GM23338 (cell line): ENCODE measurements at regions not wholly inside any gene's neighbourhood (a gene's known extent, or its start where the extent isn't known, plus 50 kb on each side); places are given as distances from the start of the nearest gene placed in this dataset.

Source experiments
- ATAC-seq: fragments of 200-7000 bp; cut with Tn5 transposase; 3 replicates; pipeline ENCODE4 v1.9.1; 2020
- DNase-seq: peaks from one replicate; pipeline ENCODE4 v3.0.0-alpha.2; 2015; ENCODE audit warnings: low spot score
- H2AFZ ChIP-seq: fragments of 200-600 bp; sonication (generic); 2 replicates; pipeline ENCODE4 v1.8.0; 2016; ENCODE audit warnings: antibody characterized with exemption, mild to moderate bottlenecking, moderate library complexity
- H3F3A ChIP-seq: fragments of 200-600 bp; sonication (generic); replicated peaks from 2 replicates; pipeline ENCODE4 v1.8.0; 2017; ENCODE audit warnings: antibody characterized with exemption, mixed run types, low read depth
- H3K27ac ChIP-seq: fragments of 200-600 bp; sonication (generic); 2 replicates; pipeline ENCODE4 v1.6.1; 2016; ENCODE audit warnings: low read depth
- H3K27me3 ChIP-seq: fragments of 200-600 bp; sonication (generic); 2 replicates; pipeline ENCODE4 v1.8.0; 2016; ENCODE audit warnings: mild to moderate bottlenecking, mixed run types, moderate library complexity; ENCODE audit not compliant: insufficient read depth
- H3K36me3 ChIP-seq: fragments of 200-600 bp; sonication (generic); 2 replicates; pipeline ENCODE4 v1.8.0; 2016; ENCODE audit warnings: mild to moderate bottlenecking; ENCODE audit not compliant: insufficient read depth
- H3K4me1 ChIP-seq: fragments of 200-600 bp; sonication (generic); 2 replicates; pipeline ENCODE4 v1.8.0; 2016; ENCODE audit warnings: mild to moderate bottlenecking, moderate library complexity; ENCODE audit not compliant: insufficient read depth
- H3K4me2 ChIP-seq: fragments of 200-600 bp; sonication (generic); 2 replicates; pipeline ENCODE4 v1.7.1; 2017; ENCODE audit warnings: mixed run types
- H3K4me3 ChIP-seq: fragments of 200-600 bp; sonication (generic); 2 replicates; pipeline ENCODE4 v1.6.1; 2016; ENCODE audit warnings: mixed run types
- H3K79me2 ChIP-seq: fragments of 200-600 bp; sonication (generic); replicated peaks from 2 replicates; pipeline ENCODE4 v1.8.0; 2017; ENCODE audit warnings: mild to moderate bottlenecking; ENCODE audit not compliant: insufficient read depth
- H3K9me2 ChIP-seq: fragments of 200-600 bp; sonication (generic); 2 replicates; pipeline ENCODE4 v1.8.0; 2017; ENCODE audit not compliant: insufficient read depth
- H4K20me1 ChIP-seq: fragments of 200-600 bp; sonication (generic); replicated peaks from 2 replicates; pipeline ENCODE4 v1.8.0; 2017; ENCODE audit warnings: mild to moderate bottlenecking; ENCODE audit not compliant: insufficient read depth
- H3K27ac Mint-ChIP-seq: 2 replicates; pipeline ENCODE4 v1.8.0; 2020; ENCODE audit warnings: inconsistent platforms, mild to moderate bottlenecking, moderate library complexity, mixed read lengths
- H3K27me3 Mint-ChIP-seq: 3 replicates; pipeline ENCODE4 v1.8.0; 2022; ENCODE audit warnings: low read depth, mild to moderate bottlenecking, moderate library complexity, mixed read lengths, inconsistent platforms; ENCODE audit not compliant: insufficient read depth, poor library complexity
- H3K36me3 Mint-ChIP-seq: 3 replicates; pipeline ENCODE4 v1.8.0; 2021; ENCODE audit warnings: low read depth, mild to moderate bottlenecking, inconsistent platforms, moderate library complexity, mixed read lengths
- H3K4me1 Mint-ChIP-seq: 3 replicates; pipeline ENCODE4 v1.8.0; 2020; ENCODE audit warnings: mild to moderate bottlenecking, inconsistent platforms, mixed read lengths
- H3K4me3 Mint-ChIP-seq: 3 replicates; pipeline ENCODE4 v1.8.0; 2021; ENCODE audit warnings: moderate library complexity, mild to moderate bottlenecking, inconsistent platforms, mixed read lengths
- H3K9me3 Mint-ChIP-seq: 3 replicates; pipeline ENCODE4 v1.8.0; 2020; ENCODE audit warnings: moderate library complexity, mild to moderate bottlenecking, inconsistent platforms, mixed read lengths
- CREB1 ChIP-seq: fragments of 250-450 bp; sonication (Bioruptor Pico); IDR thresholded peaks from 2 replicates; pipeline ENCODE4 v1.5.0; 2020; ENCODE audit warnings: low read depth, mild to moderate bottlenecking, moderate library complexity
- CTCF ChIP-seq, 2 experiments: fragments of 200-600 bp in 1 of 2; sonication (generic) in 1 of 2; conservative IDR thresholded peaks; 2 replicates each; pipeline versions ENCODE4 v1.5.1 to v1.6.1; 2016 to 2017; ENCODE audit warnings: antibody characterized with exemption in 2 of 2, low read depth in 2 of 2, mild to moderate bottlenecking in 2 of 2, moderate library complexity in 1 of 2
- ETS1 ChIP-seq: IDR thresholded peaks from 2 replicates; pipeline ENCODE4 v1.6.1; 2016; ENCODE audit warnings: antibody characterized with exemption
- EZH2 ChIP-seq: fragments of 200-600 bp; sonication (generic); IDR thresholded peaks from one replicate; pipeline ENCODE4 v1.8.0; 2017; ENCODE audit warnings: antibody characterized with exemption, mild to moderate bottlenecking, low read depth; ENCODE audit not compliant: unreplicated experiment
- EZH2phosphoT487 ChIP-seq: fragments of 200-600 bp; sonication (generic); IDR thresholded peaks from one replicate; pipeline ENCODE4 v1.8.1; 2018; ENCODE audit warnings: antibody characterized with exemption; ENCODE audit not compliant: unreplicated experiment
- JUNB ChIP-seq: IDR thresholded peaks from one replicate; pipeline ENCODE4 v1.6.1; 2016; ENCODE audit warnings: antibody characterized with exemption; ENCODE audit not compliant: unreplicated experiment
- NANOG ChIP-seq: IDR thresholded peaks from 2 replicates; pipeline ENCODE4 v1.6.1; 2016; ENCODE audit warnings: antibody characterized with exemption, borderline replicate concordance
- POLR2AphosphoS5 ChIP-seq: IDR thresholded peaks from 2 replicates; pipeline ENCODE4 v1.6.1; 2016; ENCODE audit warnings: antibody characterized with exemption, low read depth
- REST ChIP-seq: IDR thresholded peaks from one replicate; pipeline ENCODE4 v1.6.1; 2018; ENCODE audit warnings: antibody characterized with exemption; ENCODE audit not compliant: unreplicated experiment
- STAT1 ChIP-seq: IDR thresholded peaks from one replicate; pipeline ENCODE4 v1.6.1; 2016; ENCODE audit warnings: antibody characterized with exemption; ENCODE audit not compliant: unreplicated experiment
- ZNF114 ChIP-seq: fragments of 250-450 bp; sonication (Bioruptor Pico); IDR thresholded peaks from 2 replicates; pipeline ENCODE4 v1.5.0; 2020; ENCODE audit warnings: mild to moderate bottlenecking, moderate library complexity
- ZNF331 ChIP-seq: fragments of 250-450 bp; sonication (Bioruptor Pico); IDR thresholded peaks from 2 replicates; pipeline ENCODE4 v1.5.0; 2020; ENCODE audit warnings: low read depth, mild to moderate bottlenecking, moderate library complexity
- ZNF462 ChIP-seq: fragments of 250-450 bp; sonication (Bioruptor Pico); IDR thresholded peaks from 2 replicates; pipeline ENCODE4 v1.5.0; 2020; ENCODE audit warnings: mild to moderate bottlenecking, moderate library complexity

GRCh38 chr2:6782517-6783237 is 83.0 kb downstream of the CMPK2 start:
- ATAC-seq (no peak), DNase-seq (no peak)
- peaks cover 58% of the 10 kb centered on the region for H3K9me3 Mint-ChIP-seq
- H3K4me3 Mint-ChIP-seq, result no peak overlapping the region
- H3K4me1 Mint-ChIP-seq, result no peaks in the 10 kb centered on the region
- Histone ChIP-seq H3K27ac (no peak overlapping the region), H3K36me3 (no peaks in the 10 kb centered on the region), H3K79me2 (no peaks in the 10 kb centered on the region), H3K4me2 (no peak overlapping the region), H3K9me2 (peaks cover 4% of the 10 kb centered on the region; the same call in 1 of the 2 replicates), H4K20me1 (no peaks in the 10 kb centered on the region), H3F3A (no peaks in the 10 kb centered on the region), H2AFZ (no peak overlapping the region), H3K27me3 (no peaks in the 10 kb centered on the region), H3K4me3 (no peak overlapping the region), H3K4me1 (no peaks in the 10 kb centered on the region)
- peaks cover 4% of the 10 kb centered on the region for H3K36me3 Mint-ChIP-seq
- no peaks in the 10 kb centered on the region for H3K27me3 Mint-ChIP-seq
- TF ChIP-seq STAT1 (no peak), NANOG (no peak), ZNF331 (CRISPR knock-in tag) (no peak), CREB1 (no peak), JUNB (no peak), CTCF (conservative IDR thresholded peaks at IDR 0.05; ENCODE audit: low read depth in 2 of 2) (no peak), ZNF114 (CRISPR knock-in tag) (no peak), ZNF462 (no peak), EZH2 (no peak), REST (no peak), POLR2AphosphoS5 (no peak), ETS1 (no peak), EZH2phosphoT487 (no peak)
- no peak overlapping the region for H3K27ac Mint-ChIP-seq
